Endothelial cell of umbilical vein (primary cell): ENCODE measurements at regions not wholly inside any gene's neighbourhood (a gene's known extent, or its start where the extent isn't known, plus 50 kb on each side); places are given as distances from the start of the nearest gene placed in this dataset.
A peak's percentile ranks its signal among the peaks of the same experiment; 100 is the strongest.

Experiments
- BruUV-seq: library from RNA; stranded (reverse); fragments of 400-500 nt; replicated peaks from 2 replicates; lab custom pipeline; 2021; lab: Mats Ljungman, UMichigan
- CTCF ChIA-PET: fragments of 300-600, 350-600 bp; sonication (Branson Sonifier 250); formaldehyde crosslinking; loops from one replicate; lab custom pipeline; 2021; ENCODE audit warnings: antibody characterized with exemption, inconsistent platforms; lab: Charles Lee
- POLR2A ChIA-PET: fragments of 300-600, 350-600 bp; sonication (Branson Sonifier 250); formaldehyde crosslinking; loops from one replicate; lab custom pipeline; 2021; ENCODE audit warnings: antibody characterized with exemption, inconsistent platforms; lab: Charles Lee
- DNase-seq: peaks from one replicate; pipeline ENCODE4 v3.0.0-alpha.2; 2011; ENCODE audit warnings: low read depth, low spot score
- FAIRE-seq: peaks from 2 replicates; lab custom pipeline; 2011; peaks lifted over from hg19 to GRCh38; lab: Jason Lieb, UNC
- H2AFZ ChIP-seq: 2 replicates; pipeline ENCODE4 v1.6.0; 2012; ENCODE audit warnings: low read depth, low read length, control low read depth, inconsistent platforms
- H3K27ac ChIP-seq: 2 replicates; pipeline ENCODE4 v1.5.1; 2011; ENCODE audit warnings: low read depth, mild to moderate bottlenecking, control low read depth, low read length, moderate library complexity; ENCODE audit not compliant: insufficient read depth
- H3K27me3 ChIP-seq, 2 experiments: 2 replicates each; pipeline versions ENCODE4 v1.6.0 to v1.6.1; 2011; ENCODE audit warnings: low read length in 2 of 2, mixed read lengths in 1 of 2; ENCODE audit not compliant: control insufficient read depth in 2 of 2, insufficient read depth in 2 of 2
- H3K36me3 ChIP-seq, 2 experiments: 2 replicates in 1 of 2; 3 replicates in 1 of 2; pipeline ENCODE4 v1.5.1; 2011; ENCODE audit warnings: low read length in 2 of 2, mild to moderate bottlenecking in 1 of 2, moderate library complexity in 1 of 2; ENCODE audit not compliant: control insufficient read depth in 2 of 2, insufficient read depth in 2 of 2; ENCODE audit errors: extremely low read depth in 1 of 2
- H3K4me1 ChIP-seq: 3 replicates; pipeline ENCODE4 v1.5.1; 2011; ENCODE audit warnings: mild to moderate bottlenecking, low read length; ENCODE audit not compliant: control insufficient read depth, insufficient read depth; ENCODE audit errors: extremely low read depth
- H3K4me2 ChIP-seq: 2 replicates; pipeline ENCODE4 v1.6.1; 2011; ENCODE audit warnings: low read length, control low read depth, mixed read lengths; ENCODE audit not compliant: insufficient read depth
- H3K4me3 ChIP-seq, 3 experiments: fragments of 200-600 bp in 1 of 3; sonication (generic), shearing (Covaris generic) in 1 of 3; replicated peaks in 1 of 3; 2 replicates each; pipeline ENCODE4 v1.5.1; 2011 to 2016; ENCODE audit warnings: control low read depth in 3 of 3, low read length in 3 of 3, mild to moderate bottlenecking in 2 of 3, inconsistent platforms in 1 of 3, low read depth in 1 of 3, moderate library complexity in 1 of 3; ENCODE audit not compliant: insufficient read depth in 1 of 3
- H3K79me2 ChIP-seq: 2 replicates; pipeline ENCODE4 v1.6.0; 2012; ENCODE audit warnings: low read length, inconsistent platforms; ENCODE audit not compliant: control insufficient read depth, insufficient read depth
- H3K9ac ChIP-seq: replicated peaks from 2 replicates; pipeline ENCODE3; 2011; ENCODE audit warnings: low read length, control low read depth; ENCODE audit not compliant: insufficient read depth; ENCODE audit errors: extremely low read depth
- H3K9me1 ChIP-seq: replicated peaks from 3 replicates; pipeline ENCODE4 v1.6.0; 2011; ENCODE audit warnings: mild to moderate bottlenecking, low read length; ENCODE audit not compliant: control insufficient read depth, insufficient read depth; ENCODE audit errors: extremely low read depth
- H3K9me3 ChIP-seq: replicated peaks from 2 replicates; pipeline ENCODE4 v1.5.1; 2012; ENCODE audit warnings: low read length, inconsistent platforms; ENCODE audit not compliant: control insufficient read depth, insufficient read depth
- H4K20me1 ChIP-seq: replicated peaks from 2 replicates; pipeline ENCODE3; 2011; ENCODE audit warnings: mild to moderate bottlenecking, low read length; ENCODE audit not compliant: control insufficient read depth, insufficient read depth; ENCODE audit errors: extremely low read depth
- CTCF ChIP-seq, 2 donors: IDR thresholded peaks; 1 replicate in 1 of 2; 2 replicates in 1 of 2; pipeline ENCODE4 v1.5.1; 2011; ENCODE audit warnings: low read length in 2 of 2, mild to moderate bottlenecking in 2 of 2, moderate library complexity in 2 of 2, control low read depth in 1 of 2, inconsistent platforms in 1 of 2, low read depth in 1 of 2; ENCODE audit not compliant: insufficient read depth in 1 of 2; ENCODE audit errors: extremely low read depth in 1 of 2
- EZH2 ChIP-seq: IDR thresholded peaks from 2 replicates; pipeline ENCODE4 v1.6.1; 2012; ENCODE audit warnings: borderline replicate concordance, low read depth, mild to moderate bottlenecking, moderate library complexity, low read length, inconsistent platforms; ENCODE audit not compliant: severe bottlenecking
- JUN ChIP-seq: IDR thresholded peaks from 2 replicates; pipeline ENCODE4 v1.6.1; 2011; ENCODE audit warnings: borderline replicate concordance, low read depth; ENCODE audit not compliant: insufficient read length, insufficient read depth
- MAX ChIP-seq: IDR thresholded peaks from 2 replicates; pipeline ENCODE4 v1.6.1; 2011; ENCODE audit not compliant: insufficient read depth, insufficient read length
- POLR2A ChIP-seq: IDR thresholded peaks from 2 replicates; pipeline ENCODE4 v1.6.1; 2012; ENCODE audit warnings: low read depth, mild to moderate bottlenecking, control low read depth, low read length
- dilution Hi-C: fragments of 300-500 bp; cut with MboI; formaldehyde crosslinking; loops from one replicate; pipeline ENCODE4 v1.15.0; 2019; ENCODE audit warnings: low sequenced_read_pairs; ENCODE audit not compliant: extremely low pct_ligation_motif_present
- intact Hi-C: fragments of 100-400 bp; cut with micrococcal nuclease; formaldehyde crosslinking; loops from one replicate; pipeline ENCODE4 v1.10.0; 2022

GRCh38 chr2:177056481-177056929, 156.1 kb upstream of the HNRNPA3 start:
- H3K4me3 ChIP-seq: no peak overlapping the region
- DNase-seq (no peak), FAIRE-seq (no peak)
- no peak overlapping the region for H3K9ac ChIP-seq
- no peaks in the 10 kb centered on the region for H3K27me3 ChIP-seq
- no peaks in the 10 kb centered on the region for H3K79me2 ChIP-seq
- no peak overlapping the region for H3K4me2 ChIP-seq
- CTCF ChIA-PET: interaction anchor here (1.5 kb wide), 1 partner anchor 929 kb away, joined by 5 read pairs; no protein-coding TSS in a partner anchor
- H3K27ac ChIP-seq: no peak overlapping the region
- dilution Hi-C loops: no loop called here
- no TSS peak for BruUV-seq
- H3K9me1 ChIP-seq: no peaks in the 10 kb centered on the region
- H3K9me3 ChIP-seq: no peaks in the 10 kb centered on the region
- H4K20me1 ChIP-seq: no peaks in the 10 kb centered on the region
- no peaks in the 10 kb centered on the region for H3K36me3 ChIP-seq
- H2AFZ ChIP-seq: no peak overlapping the region
- POLR2A ChIA-PET: no interaction called here
- H3K4me1 ChIP-seq: no peaks in the 10 kb centered on the region
- TF ChIP-seq EZH2 (no peak), CTCF (IDR thresholded peaks at IDR 0.05; ENCODE audit: extremely low read depth in 1 of 2, insufficient read depth in 1 of 2, low read depth in 1 of 2, low read length in 2 of 2) (peak in 1 of 2 donors; percentile 19)
- intact Hi-C loops: loop anchor here (2.0 to 5.0 kb wide), 2 partner anchors 90 to 929 kb away; partner anchors contain the start of gene HOXD8

- POLR2A ChIA-PET: no interaction called here
- Histone ChIP-seq H3K79me2 (no peaks in the 10 kb centered on the region), H3K4me2 (no peak overlapping the region), H3K4me1 (no peaks in the 10 kb centered on the region), H3K9me3 (no peaks in the 10 kb centered on the region), H3K9ac (no peak overlapping the region), H3K27me3 (no peaks in the 10 kb centered on the region), H2AFZ (no peak overlapping the region), H4K20me1 (no peaks in the 10 kb centered on the region), H3K36me3 (no peaks in the 10 kb centered on the region), H3K4me3 (no peak overlapping the region), H3K9me1 (no peaks in the 10 kb centered on the region), H3K27ac (no peak overlapping the region)
- CTCF ChIA-PET: interaction anchor here (1.1 to 1.4 kb wide), 2 partner anchors 13 to 16 kb away, joined by 3 to 4 read pairs; no protein-coding TSS in a partner anchor
- no peak for FAIRE-seq
- DNase-seq: no peak
- intact Hi-C loops (loop anchor here (5.0 kb wide), 1 partner anchor 931 kb away; the partner anchor contains the start of gene HOXD8), dilution Hi-C loops (no loop called here)
- TF ChIP-seq EZH2 (no peak), JUN (no peak), POLR2A (no peak), MAX (no peak)
- BruUV-seq: no TSS peak
Observed at GRCh38 chr2:177058747-177059146, 153.8 kb upstream of the HNRNPA3 start.
